Activated naive CD8-positive, alpha-beta T cell treated with anti-CD3 and anti-CD28 coated beads for 36 hours (primary cell): ENCODE measurements at regions not wholly inside any gene's neighbourhood (a gene's known extent, or its start where the extent isn't known, plus 50 kb on each side); places are given as distances from the start of the nearest gene placed in this dataset.

ENCODE experiments used
- DNase-seq: peaks from one replicate; pipeline ENCODE4 v3.0.0; 2021
- H3K27ac Mint-ChIP-seq: one replicate; pipeline ENCODE4 v1.8.0; 2022; ENCODE audit warnings: mild to moderate bottlenecking, moderate library complexity, mixed read lengths
- H3K27me3 Mint-ChIP-seq: one replicate; pipeline ENCODE4 v1.8.0; 2022; ENCODE audit warnings: mild to moderate bottlenecking, mixed read lengths
- H3K36me3 Mint-ChIP-seq: one replicate; pipeline ENCODE4 v1.8.0; 2021; ENCODE audit warnings: mild to moderate bottlenecking, mixed read lengths
- H3K4me1 Mint-ChIP-seq: one replicate; pipeline ENCODE4 v1.8.0; 2021; ENCODE audit warnings: mixed read lengths
- H3K4me3 Mint-ChIP-seq: one replicate; pipeline ENCODE4 v1.8.0; 2022; ENCODE audit warnings: mild to moderate bottlenecking, moderate library complexity, mixed read lengths
- H3K9me3 Mint-ChIP-seq: one replicate; pipeline ENCODE4 v1.8.0; 2022; ENCODE audit warnings: mixed read lengths

DNA sequence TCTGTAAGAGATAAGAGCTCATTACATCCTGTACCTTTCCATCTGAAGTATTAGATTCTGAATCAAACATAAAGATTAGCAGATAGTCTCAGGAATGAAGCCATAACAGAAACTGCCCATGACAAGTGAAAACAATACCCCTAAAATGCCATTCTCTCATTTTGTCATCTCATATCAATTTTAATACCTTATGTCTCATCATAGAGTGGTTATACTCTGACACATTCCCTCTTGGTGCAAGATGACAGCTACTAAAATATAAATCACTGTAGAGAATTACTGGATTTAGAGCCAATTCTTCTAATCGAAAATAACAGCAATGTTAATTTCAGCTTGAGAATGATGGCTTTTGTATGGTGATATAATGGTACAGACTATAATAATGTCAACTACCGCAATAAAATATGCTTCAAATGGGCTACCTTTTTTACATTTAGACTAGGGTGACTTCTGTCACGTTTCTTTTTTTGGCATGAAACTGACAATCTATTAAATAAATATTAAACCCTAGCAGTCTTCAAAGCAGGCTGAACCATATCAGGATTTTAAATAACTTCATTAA lies 125.1 kb upstream of the ITGA4 start:
- peaks cover 14% of the 10 kb centered on the region for H3K9me3 Mint-ChIP-seq
- DNase-seq = no peak
- peaks cover 18% of the 10 kb centered on the region for H3K36me3 Mint-ChIP-seq
- H3K4me3 Mint-ChIP-seq = no peak overlapping the region
- H3K4me1 Mint-ChIP-seq = peaks cover 9% of the 10 kb centered on the region
- H3K27ac Mint-ChIP-seq = no peak overlapping the region
- no peaks in the 10 kb centered on the region for H3K27me3 Mint-ChIP-seq

DNA sequence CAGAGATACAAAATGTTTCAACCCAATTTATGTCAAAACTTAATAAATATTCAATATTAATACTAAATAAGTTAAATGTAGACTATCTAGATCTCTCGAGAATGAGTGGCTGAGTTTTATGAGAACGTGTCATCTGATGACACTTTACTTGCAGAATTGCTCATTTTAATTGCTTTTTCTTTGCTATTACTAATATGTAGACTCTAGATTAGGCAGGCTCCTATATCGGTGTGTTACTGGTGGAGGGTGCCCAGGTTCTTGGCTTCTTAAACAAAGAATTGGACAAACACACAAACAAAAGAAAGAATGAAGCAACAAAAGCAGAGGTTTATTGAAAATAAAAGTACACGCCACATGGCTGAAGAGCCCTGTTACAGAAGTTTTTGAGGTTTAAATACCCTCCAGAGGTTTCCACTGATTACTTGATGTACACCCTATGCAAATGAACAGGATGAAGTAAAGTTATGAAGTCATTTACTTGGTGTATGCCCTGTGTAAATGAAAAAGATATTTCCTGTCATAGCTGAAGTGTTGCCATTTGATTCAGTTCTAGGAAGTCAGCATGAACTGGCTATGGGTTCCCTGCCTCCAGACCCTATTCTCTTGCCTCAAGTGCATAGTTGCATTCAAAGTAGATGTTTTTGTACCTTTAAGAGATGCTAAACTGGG lies 122.9 kb upstream of the ITGA4 start:
- DNase-seq = no peak
- peak overlapping the region; percentile 25 for H3K27ac Mint-ChIP-seq
- no peaks in the 10 kb centered on the region for H3K27me3 Mint-ChIP-seq
- H3K4me1 Mint-ChIP-seq = peaks cover 9% of the 10 kb centered on the region
- H3K4me3 Mint-ChIP-seq = no peak overlapping the region
- H3K36me3 Mint-ChIP-seq = peaks cover 11% of the 10 kb centered on the region
- peaks cover 8% of the 10 kb centered on the region for H3K9me3 Mint-ChIP-seq

DNA sequence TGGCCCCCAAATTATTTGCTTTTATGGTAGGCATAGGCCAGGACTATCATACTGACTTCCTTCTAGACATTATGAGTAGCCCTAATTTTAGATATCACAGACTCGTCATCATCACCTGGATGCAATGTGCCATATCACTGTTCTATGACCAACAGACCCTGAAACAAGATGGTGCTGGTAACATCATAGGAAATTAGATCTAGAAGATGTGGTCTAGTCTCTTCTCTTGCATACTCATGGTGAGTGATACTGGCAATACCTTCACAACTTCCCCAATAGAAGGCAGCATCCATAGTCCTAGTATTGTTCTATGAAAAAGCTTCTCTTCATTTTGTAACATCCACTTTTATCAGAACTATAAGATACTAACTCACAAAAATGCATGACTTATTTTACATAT lies 116.3 kb upstream of the ITGA4 start:
- no peaks in the 10 kb centered on the region for H3K27me3 Mint-ChIP-seq
- peaks cover 9% of the 10 kb centered on the region for H3K9me3 Mint-ChIP-seq
- DNase-seq = no peak
- peaks cover 6% of the 10 kb centered on the region for H3K4me1 Mint-ChIP-seq
- H3K4me3 Mint-ChIP-seq = no peak overlapping the region
- H3K36me3 Mint-ChIP-seq = peaks cover 24% of the 10 kb centered on the region
- H3K27ac Mint-ChIP-seq = no peak overlapping the region

DNA sequence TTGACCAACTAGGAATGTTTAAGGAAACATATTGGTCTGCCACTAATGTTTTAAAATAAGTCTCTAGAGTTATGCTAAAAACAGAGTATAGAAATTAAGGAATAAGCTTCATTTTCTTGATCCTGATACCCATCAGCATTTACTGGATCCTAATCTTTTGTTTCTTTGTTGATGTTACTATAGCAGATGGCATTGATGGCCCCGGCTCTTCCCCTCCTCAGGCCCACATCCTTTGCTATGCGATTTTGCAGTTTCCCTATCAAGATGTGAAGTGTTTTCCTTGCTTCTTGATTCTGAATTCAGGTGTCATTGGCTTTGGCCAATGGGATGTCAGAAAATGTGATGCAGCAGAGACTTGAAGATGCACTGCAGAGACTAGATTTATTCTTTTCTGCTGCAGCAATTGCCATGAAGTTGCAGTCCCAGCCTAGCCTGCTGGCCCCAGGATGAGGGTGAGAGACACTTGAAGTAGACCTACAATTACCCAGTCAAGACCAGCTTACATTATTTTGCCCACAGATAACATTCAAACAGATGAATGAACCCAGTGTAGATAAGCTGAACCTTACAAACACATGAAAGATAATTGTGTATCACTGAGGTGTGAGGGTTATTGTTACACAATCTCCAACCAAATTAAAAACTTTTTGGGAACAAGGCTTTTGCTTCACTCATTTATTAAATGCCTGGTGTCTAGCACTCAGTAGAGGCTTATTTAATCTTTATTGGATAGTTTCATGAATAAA lies 115.2 kb upstream of the ITGA4 start:
- H3K4me3 Mint-ChIP-seq = no peak overlapping the region
- no peak overlapping the region for H3K27ac Mint-ChIP-seq
- H3K36me3 Mint-ChIP-seq = peaks cover 28% of the 10 kb centered on the region
- no peaks in the 10 kb centered on the region for H3K27me3 Mint-ChIP-seq
- peaks cover 6% of the 10 kb centered on the region for H3K4me1 Mint-ChIP-seq
- peaks cover 9% of the 10 kb centered on the region for H3K9me3 Mint-ChIP-seq
- no peak for DNase-seq

DNA sequence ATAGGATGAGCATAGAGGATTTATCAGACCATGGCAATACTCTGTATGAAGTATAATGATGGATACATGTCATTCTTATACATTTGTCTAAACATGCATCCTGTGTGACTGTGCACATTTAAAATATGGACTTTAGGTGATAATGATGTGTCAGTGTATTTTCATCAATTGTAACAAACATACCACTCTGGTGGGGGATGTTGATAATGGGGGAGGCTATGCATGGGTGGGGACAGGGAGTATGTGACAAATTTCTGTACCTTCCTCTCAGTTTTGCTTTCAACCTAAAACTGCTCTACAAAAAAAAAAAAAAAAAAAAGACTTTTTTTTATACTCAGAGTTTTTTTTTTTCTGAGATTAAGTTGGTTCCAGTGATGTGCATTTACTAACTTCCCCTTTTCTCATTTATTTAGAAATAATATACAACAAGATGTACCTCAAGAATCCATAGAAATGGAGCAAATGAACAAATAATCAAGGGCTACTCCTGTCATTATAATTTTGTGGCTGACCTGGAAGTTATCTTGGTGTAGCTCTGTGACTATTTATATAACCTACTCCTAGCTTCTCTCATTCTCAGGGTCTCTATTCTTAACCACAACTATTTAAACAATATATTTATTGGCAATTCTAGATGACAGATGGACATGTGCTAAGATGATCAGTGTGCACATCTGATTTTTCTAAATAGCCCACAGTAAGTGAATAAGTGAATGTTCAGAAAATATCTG lies 108.9 kb upstream of the ITGA4 start:
- H3K9me3 Mint-ChIP-seq = peaks cover 3% of the 10 kb centered on the region
- H3K4me1 Mint-ChIP-seq = peaks cover 24% of the 10 kb centered on the region
- peaks cover 14% of the 10 kb centered on the region for H3K36me3 Mint-ChIP-seq
- H3K27me3 Mint-ChIP-seq = no peaks in the 10 kb centered on the region
- H3K27ac Mint-ChIP-seq = peak overlapping the region; percentile 36
- DNase-seq = no peak
- no peak overlapping the region for H3K4me3 Mint-ChIP-seq

DNA sequence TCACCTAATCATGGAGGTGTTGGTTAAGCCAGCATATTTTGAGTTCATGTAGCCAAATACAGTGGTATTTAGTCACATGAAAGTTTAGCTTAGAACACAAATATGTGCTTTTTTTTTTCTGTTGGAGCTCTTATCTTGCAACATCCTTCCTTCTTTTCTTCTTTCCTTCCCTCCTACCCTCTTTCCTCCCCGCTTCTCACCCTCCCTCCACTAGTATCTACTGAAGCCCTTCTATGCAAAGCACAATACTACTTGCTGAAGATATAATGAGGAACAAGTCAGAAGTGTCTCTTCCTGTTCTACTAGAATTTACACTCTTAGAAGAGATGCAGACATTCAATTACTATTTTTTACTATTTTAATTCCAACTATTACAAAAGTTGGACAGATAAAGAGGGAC lies 105.0 kb upstream of the ITGA4 start:
- Mint-ChIP-seq H3K27me3 (no peaks in the 10 kb centered on the region), H3K4me3 (no peak overlapping the region), H3K4me1 (peaks cover 34% of the 10 kb centered on the region), H3K9me3 (peaks cover 3% of the 10 kb centered on the region), H3K27ac (no peak overlapping the region), H3K36me3 (peaks cover 12% of the 10 kb centered on the region)
- DNase-seq = no peak

DNA sequence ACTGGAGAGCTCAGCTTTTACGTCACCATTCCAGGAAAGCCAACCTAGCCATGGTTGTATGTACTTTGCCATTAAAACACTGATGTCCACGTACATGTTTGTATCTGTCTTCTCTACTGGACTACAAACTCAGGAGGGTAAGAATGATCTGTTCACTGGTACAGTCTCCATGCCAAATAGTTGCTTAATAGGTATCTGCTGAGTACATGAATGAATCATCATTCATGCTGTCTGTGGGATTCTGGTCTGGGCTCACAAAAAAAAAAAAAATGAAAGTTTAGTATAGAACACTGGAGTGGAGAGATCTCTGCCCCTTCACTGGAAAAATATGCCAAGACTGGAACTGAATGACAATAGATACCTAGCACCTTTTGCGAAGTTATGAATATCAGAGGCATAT lies 102.6 kb upstream of the ITGA4 start:
- Mint-ChIP-seq H3K36me3 (peaks cover 11% of the 10 kb centered on the region), H3K4me1 (peaks cover 43% of the 10 kb centered on the region), H3K27ac (no peak overlapping the region), H3K27me3 (no peaks in the 10 kb centered on the region), H3K4me3 (no peak overlapping the region), H3K9me3 (no peaks in the 10 kb centered on the region)
- no peak for DNase-seq

DNA sequence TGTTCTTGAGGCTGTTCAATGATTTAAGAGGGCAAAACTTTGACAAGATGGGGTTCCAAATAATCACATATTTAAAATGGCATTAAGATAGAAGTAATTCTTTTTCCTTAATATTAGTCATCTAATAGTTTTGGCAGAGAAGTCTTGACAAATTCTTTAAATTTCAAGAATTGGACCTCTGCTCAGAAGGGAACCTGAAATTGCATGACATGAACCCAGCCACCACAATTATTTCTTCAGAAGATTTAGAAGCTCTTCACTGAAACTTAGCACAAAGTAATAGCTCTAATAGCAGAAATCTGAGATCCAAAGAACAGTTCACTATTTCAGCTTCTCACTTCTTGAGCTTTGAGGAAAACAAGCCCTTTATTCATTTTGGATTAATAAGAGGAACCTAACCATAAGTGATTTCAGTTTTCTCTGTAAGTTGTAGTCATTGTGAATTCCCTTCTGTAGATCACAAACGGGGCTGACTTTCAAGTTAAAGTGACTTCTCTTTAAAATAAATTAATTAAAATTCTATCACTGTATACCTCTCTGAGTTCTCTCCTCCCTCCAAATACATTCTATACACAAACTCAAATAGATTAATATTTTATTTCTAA lies 100.6 kb upstream of the ITGA4 start:
- H3K4me3 Mint-ChIP-seq = no peak overlapping the region

DNA sequence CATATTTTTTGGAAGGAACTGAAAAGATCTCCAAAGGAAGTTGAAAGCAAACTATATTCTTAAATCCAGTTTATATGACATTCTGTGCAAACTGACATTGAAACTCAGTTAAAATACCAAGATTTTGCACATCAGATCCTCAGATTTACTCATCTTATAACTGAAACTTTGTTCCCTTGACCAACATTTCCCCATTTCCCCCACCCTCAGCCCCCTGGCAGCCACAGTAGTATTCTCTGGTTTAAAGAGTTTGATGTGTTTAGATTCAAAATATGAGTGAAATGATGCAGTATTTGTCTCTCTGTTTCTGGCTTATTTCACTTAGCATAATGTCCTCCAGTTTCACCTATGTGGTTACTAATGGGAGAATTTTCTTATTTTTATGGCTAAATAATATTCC lies 99.2 kb upstream of the ITGA4 start:
- DNase-seq = peak; percentile 37
- H3K36me3 Mint-ChIP-seq = peaks cover 17% of the 10 kb centered on the region
- no peak overlapping the region for H3K4me3 Mint-ChIP-seq

More for the DNA sequence above, 100.6 kb upstream of the ITGA4 start:
- Mint-ChIP-seq H3K4me1 (peaks cover 37% of the 10 kb centered on the region), H3K27ac (no peak overlapping the region), H3K27me3 (no peaks in the 10 kb centered on the region), H3K36me3 (peaks cover 13% of the 10 kb centered on the region), H3K9me3 (peaks cover 2% of the 10 kb centered on the region)
- DNase-seq = no peak

DNA sequence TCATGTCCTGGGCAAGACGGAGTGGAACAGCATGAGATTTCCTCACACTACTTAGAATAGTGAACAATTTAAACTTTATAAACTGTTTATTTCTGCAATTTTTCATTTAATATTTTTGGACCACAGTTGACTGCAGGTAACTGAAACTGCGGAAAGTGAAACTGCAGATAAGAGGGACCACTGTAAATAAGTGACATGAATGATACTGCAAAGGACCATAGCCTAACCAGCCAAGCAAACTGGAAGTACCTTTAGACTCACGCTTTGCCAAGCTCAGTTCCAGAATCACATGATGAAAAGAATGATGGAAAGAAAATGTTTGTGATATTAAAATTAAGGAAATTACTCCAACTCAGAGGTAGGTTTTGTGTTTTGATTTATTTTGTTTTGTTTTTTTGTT lies 94.6 kb upstream of the ITGA4 start:
- H3K4me3 Mint-ChIP-seq = no peak overlapping the region
- H3K36me3 Mint-ChIP-seq = peaks cover 19% of the 10 kb centered on the region
- peaks cover 2% of the 10 kb centered on the region for H3K9me3 Mint-ChIP-seq
- no peak overlapping the region for H3K27ac Mint-ChIP-seq
- H3K27me3 Mint-ChIP-seq = no peaks in the 10 kb centered on the region
- H3K4me1 Mint-ChIP-seq = peaks cover 19% of the 10 kb centered on the region
- DNase-seq = no peak

More for the DNA sequence above, 99.2 kb upstream of the ITGA4 start:
- peaks cover 2% of the 10 kb centered on the region for H3K9me3 Mint-ChIP-seq
- H3K4me1 Mint-ChIP-seq = peaks cover 33% of the 10 kb centered on the region
- no peak overlapping the region for H3K27ac Mint-ChIP-seq
- H3K27me3 Mint-ChIP-seq = no peaks in the 10 kb centered on the region

DNA sequence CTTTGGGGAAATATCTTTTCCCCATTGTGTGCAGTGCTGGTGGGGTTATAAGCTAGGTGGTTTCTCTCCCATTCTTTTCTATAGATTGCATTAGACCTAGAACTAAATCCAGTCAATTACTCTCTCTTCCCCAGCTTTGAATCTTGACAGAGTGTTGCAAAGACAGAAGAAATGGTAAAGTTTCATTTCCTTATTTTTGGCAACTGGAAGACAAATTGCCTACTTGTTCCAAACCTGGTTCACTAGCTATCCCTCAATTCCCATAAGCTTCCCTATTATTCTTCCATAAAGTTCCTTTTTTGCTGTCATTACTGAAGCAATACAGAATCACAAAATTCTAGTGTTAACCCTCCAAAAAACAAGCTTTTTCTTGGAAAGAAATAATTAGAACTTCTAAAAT lies 94.0 kb upstream of the ITGA4 start:
- H3K27ac Mint-ChIP-seq = no peak overlapping the region
- peaks cover 2% of the 10 kb centered on the region for H3K9me3 Mint-ChIP-seq
- no peak overlapping the region for H3K4me3 Mint-ChIP-seq
- H3K27me3 Mint-ChIP-seq = no peaks in the 10 kb centered on the region
- no peak for DNase-seq
- peaks cover 19% of the 10 kb centered on the region for H3K36me3 Mint-ChIP-seq
- H3K4me1 Mint-ChIP-seq = peaks cover 13% of the 10 kb centered on the region

DNA sequence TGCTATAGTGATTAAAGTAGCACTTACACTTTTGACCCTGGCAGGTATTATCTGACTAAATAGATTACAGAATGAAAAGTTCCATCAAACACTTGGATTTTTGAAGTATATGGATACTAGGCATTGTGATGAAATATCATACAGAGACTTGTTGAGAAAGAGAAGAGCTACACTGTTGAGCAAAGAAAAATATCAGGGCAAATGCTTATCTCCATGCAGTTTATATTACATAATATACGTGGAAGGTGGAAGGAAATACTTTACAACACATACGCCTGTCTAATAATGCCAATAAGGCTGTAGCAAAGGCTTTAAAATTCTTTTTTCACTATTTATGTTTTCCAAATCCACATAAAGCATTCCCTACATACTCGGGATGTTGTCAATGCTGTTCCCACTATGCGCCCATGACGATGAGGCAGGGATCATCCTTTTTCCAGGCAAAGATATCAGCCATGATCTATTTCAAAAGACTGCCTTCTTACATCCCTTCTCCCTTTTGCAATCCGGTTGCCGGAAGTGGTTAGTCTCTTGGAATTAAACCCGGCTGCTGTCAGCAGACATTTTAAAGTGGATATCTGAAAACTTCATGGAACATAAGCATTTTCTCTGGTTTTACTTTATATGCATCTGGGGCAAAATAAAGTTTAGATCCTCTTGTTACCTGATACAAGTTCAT lies 92.6 kb upstream of the ITGA4 start:
- no peak overlapping the region for H3K4me3 Mint-ChIP-seq
- H3K4me1 Mint-ChIP-seq = peaks cover 2% of the 10 kb centered on the region
- no peaks in the 10 kb centered on the region for H3K27me3 Mint-ChIP-seq
- peaks cover 2% of the 10 kb centered on the region for H3K9me3 Mint-ChIP-seq
- H3K36me3 Mint-ChIP-seq = peaks cover 17% of the 10 kb centered on the region
- H3K27ac Mint-ChIP-seq = no peak overlapping the region
- DNase-seq = no peak

DNA sequence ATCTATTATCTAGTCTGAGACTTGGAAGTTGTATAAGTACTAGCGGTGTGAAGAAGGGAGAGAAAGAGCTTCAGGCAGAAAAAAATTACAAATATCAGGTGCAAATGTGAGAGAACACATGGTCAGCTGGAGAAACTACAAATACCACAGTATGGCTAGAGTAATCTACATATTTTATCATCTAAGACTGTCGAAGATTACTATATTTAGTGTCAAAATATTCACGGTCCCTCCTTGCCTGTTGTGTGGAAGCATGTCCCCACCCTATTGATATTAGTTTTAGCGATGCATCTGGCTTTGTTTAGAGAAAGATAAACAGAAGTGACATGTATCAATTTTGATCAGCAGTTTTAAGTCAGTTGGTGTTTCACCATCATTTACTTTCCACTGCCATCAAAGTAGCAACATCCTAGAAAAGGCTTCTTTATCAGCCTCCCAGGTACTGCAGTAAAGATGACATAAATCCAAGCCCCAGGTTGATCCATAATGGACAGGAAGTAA lies 90.5 kb upstream of the ITGA4 start:
- no peak for DNase-seq
- H3K27ac Mint-ChIP-seq = no peak overlapping the region
- no peaks in the 10 kb centered on the region for H3K9me3 Mint-ChIP-seq
- H3K4me3 Mint-ChIP-seq = no peak overlapping the region
- H3K4me1 Mint-ChIP-seq = peaks cover 11% of the 10 kb centered on the region
- H3K27me3 Mint-ChIP-seq = no peaks in the 10 kb centered on the region
- peaks cover 14% of the 10 kb centered on the region for H3K36me3 Mint-ChIP-seq

DNA sequence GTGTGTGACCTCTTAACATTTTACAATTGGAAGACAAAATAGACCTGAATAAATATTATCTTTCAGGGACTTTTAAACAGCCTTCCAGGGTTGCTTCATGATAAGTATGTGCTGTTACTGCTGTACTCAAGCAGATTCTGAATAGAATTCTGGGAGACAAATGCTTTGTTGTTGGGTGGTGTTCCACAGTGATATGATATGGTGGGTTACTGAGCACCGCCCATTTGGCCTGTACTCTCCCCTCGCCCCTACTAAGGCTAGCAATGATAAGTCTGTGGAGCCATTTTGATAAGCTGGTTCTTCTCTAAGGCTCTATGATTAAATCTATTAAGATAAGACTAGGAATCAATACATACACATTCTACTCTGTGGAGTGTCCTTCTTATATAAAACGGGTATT lies 89.8 kb upstream of the ITGA4 start:
- no peaks in the 10 kb centered on the region for H3K27me3 Mint-ChIP-seq
- H3K4me1 Mint-ChIP-seq = peaks cover 17% of the 10 kb centered on the region
- H3K27ac Mint-ChIP-seq = no peak overlapping the region
- H3K36me3 Mint-ChIP-seq = peaks cover 12% of the 10 kb centered on the region
- no peak for DNase-seq
- H3K4me3 Mint-ChIP-seq = no peak overlapping the region
- no peaks in the 10 kb centered on the region for H3K9me3 Mint-ChIP-seq
